Endodermal cell (in vitro differentiated cells): ENCODE measurements at regions not wholly inside any gene's neighbourhood (a gene's known extent, or its start where the extent isn't known, plus 50 kb on each side); places are given as distances from the start of the nearest gene placed in this dataset.
"Not testable (repeated sequence)": the region's sequence is repeated elsewhere in the genome, so short reads cannot be mapped to it uniquely, and the experiment has no call there.

Source experiments
- DNase-seq: peaks from one replicate; pipeline ENCODE4 v3.0.0-alpha.2; 2017
- H3K27ac ChIP-seq: 2 replicates; pipeline ENCODE4 v1.5.1; 2013; ENCODE audit warnings: mild to moderate bottlenecking, low read depth, low read length, moderate library complexity
- H3K27me3 ChIP-seq: 2 replicates; pipeline ENCODE4 v1.6.1; 2013; ENCODE audit warnings: mild to moderate bottlenecking, low read length, moderate library complexity; ENCODE audit not compliant: insufficient read depth, control insufficient read depth, poor library complexity, severe bottlenecking
- H3K36me3 ChIP-seq: 2 replicates; pipeline ENCODE4 v1.7.0; 2013; ENCODE audit warnings: mild to moderate bottlenecking, low read length, moderate library complexity; ENCODE audit not compliant: control insufficient read depth, insufficient read depth
- H3K4me1 ChIP-seq: one replicate; pipeline ENCODE4 v1.7.0; 2013; ENCODE audit warnings: low read length; ENCODE audit not compliant: control insufficient read depth, insufficient read depth
- H3K4me3 ChIP-seq: 2 replicates; pipeline ENCODE4 v1.5.1; 2013; ENCODE audit warnings: mild to moderate bottlenecking, low read length, moderate library complexity
- H3K9ac ChIP-seq: 2 replicates; pipeline ENCODE4 v1.6.1; 2013; ENCODE audit warnings: mild to moderate bottlenecking, low read length, moderate library complexity; ENCODE audit not compliant: poor library complexity, severe bottlenecking; ENCODE audit errors: extremely low read depth
- H3K9me3 ChIP-seq: 2 replicates; pipeline ENCODE4 v1.6.1; 2013; ENCODE audit warnings: mild to moderate bottlenecking, low read length, moderate library complexity; ENCODE audit not compliant: control insufficient read depth
- H3K27ac Mint-ChIP-seq: 2 replicates; pipeline ENCODE4 v1.8.0; 2020; ENCODE audit warnings: mixed read lengths
- H3K27me3 Mint-ChIP-seq: 2 replicates; pipeline ENCODE4 v1.8.0; 2021; ENCODE audit warnings: mild to moderate bottlenecking, mixed read lengths; ENCODE audit not compliant: insufficient read depth
- H3K36me3 Mint-ChIP-seq: 2 replicates; pipeline ENCODE4 v1.8.0; 2020; ENCODE audit warnings: low read depth, mixed read lengths
- H3K4me1 Mint-ChIP-seq: 2 replicates; pipeline ENCODE4 v1.8.0; 2020; ENCODE audit warnings: mixed read lengths
- H3K4me3 Mint-ChIP-seq: 2 replicates; pipeline ENCODE4 v1.8.0; 2020; ENCODE audit warnings: mild to moderate bottlenecking, moderate library complexity, mixed read lengths
- H3K9me3 Mint-ChIP-seq: 2 replicates; pipeline ENCODE4 v1.8.0; 2020; ENCODE audit warnings: mild to moderate bottlenecking, mixed read lengths
- WGBS, 2 experiments: methylation state at CpG; one replicate each; pipeline versions ENCODE4 v1.1.5 to v1.1.7; 2013; ENCODE audit warnings: missing lambda C conversion rate in 2 of 2, mixed read lengths in 1 of 2; ENCODE audit not compliant: insufficient coverage in 1 of 2, insufficient read length in 1 of 2; 5-methylcytosine and 5-hydroxymethylcytosine counted together
- TF ChIP-seq, protein P1 (sequence below): fragments of 200-600 bp; sonication (generic); conservative IDR thresholded peaks from 2 replicates; pipeline ENCODE4 v1.5.0; 2021; ENCODE audit warnings: antibody characterized with exemption, mild to moderate bottlenecking

DNA sequence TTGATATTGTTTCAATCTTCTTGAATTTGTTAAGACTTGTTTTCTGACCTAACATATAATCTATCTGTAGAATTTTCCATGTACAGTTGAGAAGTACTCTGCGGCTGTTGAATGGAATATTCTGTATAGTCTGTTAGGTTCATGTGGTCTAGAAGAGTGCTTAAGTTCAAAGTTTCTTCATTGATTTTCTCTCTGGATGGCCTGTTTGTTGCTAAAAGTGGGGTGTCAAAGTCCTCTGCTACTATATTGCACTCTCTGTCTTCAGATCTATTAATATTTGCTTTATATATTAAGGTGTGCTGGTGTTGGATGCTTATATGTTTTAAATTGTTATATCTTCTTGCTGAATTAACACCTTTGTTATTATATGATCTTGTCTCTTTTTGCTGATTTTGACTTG, 290.9 kb upstream of the STXBP6 start:
- DNase-seq, result no peak
- Mint-ChIP-seq H3K9me3 (peaks cover 74% of the 10 kb centered on the region), H3K27me3 (peaks cover 2% of the 10 kb centered on the region), H3K36me3 (peaks cover 3% of the 10 kb centered on the region), H3K4me3 (no peak overlapping the region), H3K27ac (no peak overlapping the region), H3K4me1 (no peaks in the 10 kb centered on the region)
- Histone ChIP-seq H3K36me3 (no peaks in the 10 kb centered on the region), H3K4me3 (no peak overlapping the region), H3K27me3 (no peaks in the 10 kb centered on the region), H3K9me3 (peaks cover 7% of the 10 kb centered on the region), H3K4me1 (no peaks in the 10 kb centered on the region), H3K9ac (no peak overlapping the region), H3K27ac (no peak overlapping the region)
- WGBS, 2 experiments, result 100% methylated on average over 1 of the region's 1 CpG; no CpG with 5 or more reads in 1 of the 2 experiments
- TF ChIP-seq, protein P1, sequence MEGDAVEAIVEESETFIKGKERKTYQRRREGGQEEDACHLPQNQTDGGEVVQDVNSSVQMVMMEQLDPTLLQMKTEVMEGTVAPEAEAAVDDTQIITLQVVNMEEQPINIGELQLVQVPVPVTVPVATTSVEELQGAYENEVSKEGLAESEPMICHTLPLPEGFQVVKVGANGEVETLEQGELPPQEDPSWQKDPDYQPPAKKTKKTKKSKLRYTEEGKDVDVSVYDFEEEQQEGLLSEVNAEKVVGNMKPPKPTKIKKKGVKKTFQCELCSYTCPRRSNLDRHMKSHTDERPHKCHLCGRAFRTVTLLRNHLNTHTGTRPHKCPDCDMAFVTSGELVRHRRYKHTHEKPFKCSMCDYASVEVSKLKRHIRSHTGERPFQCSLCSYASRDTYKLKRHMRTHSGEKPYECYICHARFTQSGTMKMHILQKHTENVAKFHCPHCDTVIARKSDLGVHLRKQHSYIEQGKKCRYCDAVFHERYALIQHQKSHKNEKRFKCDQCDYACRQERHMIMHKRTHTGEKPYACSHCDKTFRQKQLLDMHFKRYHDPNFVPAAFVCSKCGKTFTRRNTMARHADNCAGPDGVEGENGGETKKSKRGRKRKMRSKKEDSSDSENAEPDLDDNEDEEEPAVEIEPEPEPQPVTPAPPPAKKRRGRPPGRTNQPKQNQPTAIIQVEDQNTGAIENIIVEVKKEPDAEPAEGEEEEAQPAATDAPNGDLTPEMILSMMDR, result no peak

DNA sequence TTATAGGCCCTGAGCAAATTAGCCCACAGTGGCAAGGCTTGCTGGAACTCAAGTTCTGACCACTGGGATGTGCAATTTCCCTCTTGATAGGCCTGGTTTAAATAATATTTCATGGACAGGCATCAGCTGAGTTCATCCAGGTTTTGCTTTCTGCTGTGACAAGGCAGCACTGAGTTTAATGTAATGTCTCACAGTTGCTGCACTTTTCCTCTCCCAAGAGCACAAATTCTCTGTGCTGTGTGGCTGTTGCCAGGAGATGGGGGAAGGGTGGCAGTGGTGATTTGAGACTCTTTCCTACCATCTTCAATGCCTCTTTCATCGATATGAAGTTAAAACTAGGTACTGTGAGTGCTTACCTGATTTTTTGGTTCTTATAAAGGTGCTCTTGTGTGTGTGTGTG, 272.8 kb upstream of the STXBP6 start:
- Mint-ChIP-seq H3K4me1 (no peaks in the 10 kb centered on the region), H3K27me3 (no peaks in the 10 kb centered on the region), H3K36me3 (no peaks in the 10 kb centered on the region), H3K9me3 (peaks cover 5% of the 10 kb centered on the region), H3K27ac (no peak overlapping the region), H3K4me3 (no peak overlapping the region)
- no peaks in the 10 kb centered on the region for H3K4me1 ChIP-seq
- no peaks in the 10 kb centered on the region for H3K36me3 ChIP-seq
- no peaks in the 10 kb centered on the region for H3K27me3 ChIP-seq
- no peaks in the 10 kb centered on the region for H3K9me3 ChIP-seq
- DNase-seq, result no peak
- TF ChIP-seq, protein P1, result no peak
- no peak overlapping the region for H3K9ac ChIP-seq
- H3K4me3 ChIP-seq, result no peak overlapping the region
- H3K27ac ChIP-seq, result no peak overlapping the region
- 91% methylated on average over 1 of the region's 1 CpG; no CpG with 5 or more reads in 1 of the 2 experiments for WGBS, 2 experiments

DNA sequence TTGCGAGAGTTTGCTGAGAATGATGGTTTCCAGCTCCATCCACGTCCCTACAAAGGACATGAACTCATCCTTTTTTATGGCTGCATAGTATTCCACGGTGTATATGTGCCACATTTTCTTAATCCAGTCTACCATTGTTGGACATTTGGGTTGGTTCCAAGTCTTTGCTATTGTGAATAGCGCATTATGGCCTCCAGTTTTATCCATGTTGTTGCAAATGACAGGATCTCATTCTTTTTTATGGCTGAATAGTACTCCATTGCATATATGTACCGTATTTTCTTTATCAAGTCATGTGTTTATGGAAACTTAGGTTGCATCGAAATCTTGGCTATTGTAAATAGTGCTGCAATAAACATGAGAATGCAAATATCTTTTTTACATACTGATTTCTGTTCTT, 266.1 kb upstream of the STXBP6 start:
- DNase-seq, H3K27ac Mint-ChIP-seq, H3K27me3 Mint-ChIP-seq, H3K4me1 Mint-ChIP-seq, H3K36me3 Mint-ChIP-seq, H3K4me1 ChIP-seq, H3K9ac ChIP-seq, H3K27ac ChIP-seq, H3K27me3 ChIP-seq, H3K4me3 ChIP-seq, H3K9me3 ChIP-seq, H3K36me3 ChIP-seq, H3K4me3 Mint-ChIP-seq: not testable (repeated sequence)
- WGBS, 2 experiments, result 81 to 96% methylated on average over 3 to 4 of the region's 6 CpGs
- peaks cover 12% of the 10 kb centered on the region for H3K9me3 Mint-ChIP-seq

- no peak overlapping the region for H3K4me3 Mint-ChIP-seq
- H3K9me3 Mint-ChIP-seq, result no peaks in the 10 kb centered on the region
- no peak overlapping the region for H3K27ac Mint-ChIP-seq
- Histone ChIP-seq H3K4me1 (no peaks in the 10 kb centered on the region), H3K9ac (no peak overlapping the region), H3K27ac (no peak overlapping the region), H3K27me3 (no peaks in the 10 kb centered on the region), H3K4me3 (no peak overlapping the region), H3K9me3 (no peaks in the 10 kb centered on the region), H3K36me3 (no peaks in the 10 kb centered on the region)
- no peaks in the 10 kb centered on the region for H3K36me3 Mint-ChIP-seq
- H3K4me1 Mint-ChIP-seq, result no peaks in the 10 kb centered on the region
- TF ChIP-seq, protein P1, result peak; percentile 66
- 58% methylated on average over 3 of the region's 3 CpGs; no CpG with 5 or more reads in 1 of the 2 experiments for WGBS, 2 experiments
- H3K27me3 Mint-ChIP-seq, result peaks cover 2% of the 10 kb centered on the region
- DNase-seq, result peak; percentile 85
These were observed 258.3 kb upstream of the STXBP6 start for GRCh38 chr14:25308244-25308643.
